NCI-H2107 (cell line): ENCODE measurements at regions not wholly inside any gene's neighbourhood (a gene's known extent, or its start where the extent isn't known, plus 50 kb on each side); places are given as distances from the start of the nearest gene placed in this dataset.
"Not testable (repeated sequence)": the region's sequence is repeated elsewhere in the genome, so short reads cannot be mapped to it uniquely, and the experiment has no call there.

ENCODE experiments used
- DNase-seq: peaks from one replicate; lab custom pipeline; 2025; lab: John Stamatoyannopoulos, UW

GRCh38 chr10:35993591-35994515 lies 351.8 kb upstream of the FZD8 start:
- DNase-seq: no peak

GRCh38 chr10:35992107-35992506 lies 350.0 kb upstream of the FZD8 start:
- no peak for DNase-seq

GRCh38 chr10:35986756-35987502 lies 344.8 kb upstream of the FZD8 start:
- DNase-seq: no peak

GRCh38 chr10:35979116-35979515 lies 337.0 kb upstream of the FZD8 start:
- no peak for DNase-seq

GRCh38 chr10:35973912-35974591 lies 332.0 kb upstream of the FZD8 start:
- DNase-seq: not testable (repeated sequence)

- no peak for DNase-seq
These were observed 330.2 kb upstream of the FZD8 start for GRCh38 chr10:35972275-35972674.

GRCh38 chr10:35971397-35971796 lies 329.3 kb upstream of the FZD8 start:
- no peak for DNase-seq

- no peak for DNase-seq
These were observed 321.6 kb upstream of the FZD8 start for GRCh38 chr10:35963685-35964084.

GRCh38 chr10:35961501-35961900 lies 319.4 kb upstream of the FZD8 start:
- no peak for DNase-seq

GRCh38 chr10:35959252-35959651 lies 317.2 kb upstream of the FZD8 start:
- DNase-seq: no peak

- not testable (repeated sequence) for DNase-seq
These were observed 316.5 kb upstream of the FZD8 start for GRCh38 chr10:35958609-35959008.

GRCh38 chr10:35950701-35951100 lies 308.6 kb upstream of the FZD8 start:
- DNase-seq: no peak

GRCh38 chr10:35950226-35950625 lies 308.1 kb upstream of the FZD8 start:
- DNase-seq: no peak

- DNase-seq: no peak
These were observed 307.7 kb upstream of the FZD8 start for GRCh38 chr10:35949811-35950211.

- DNase-seq: no peak
These were observed 304.5 kb upstream of the FZD8 start for GRCh38 chr10:35946556-35946955.

GRCh38 chr10:35942057-35942456 lies 300.0 kb upstream of the FZD8 start:
- no peak for DNase-seq

GRCh38 chr10:35940141-35941041 lies 298.3 kb upstream of the FZD8 start:
- DNase-seq: peak; percentile 39

- DNase-seq: no peak
These were observed 296.1 kb upstream of the FZD8 start for GRCh38 chr10:35938160-35938559.

GRCh38 chr10:35937546-35937945 lies 295.4 kb upstream of the FZD8 start:
- DNase-seq: no peak

- peak; percentile 13 for DNase-seq
These were observed 292.5 kb upstream of the FZD8 start for GRCh38 chr10:35934642-35934995.

GRCh38 chr10:35933940-35934641 lies 292.0 kb upstream of the FZD8 start:
- no peak for DNase-seq
